ENCODE measurements at regions not wholly inside any gene's neighbourhood (a gene's known extent, or its start where the extent isn't known, plus 50 kb on each side); places are given as distances from the start of the nearest gene placed in this dataset.

DNA sequence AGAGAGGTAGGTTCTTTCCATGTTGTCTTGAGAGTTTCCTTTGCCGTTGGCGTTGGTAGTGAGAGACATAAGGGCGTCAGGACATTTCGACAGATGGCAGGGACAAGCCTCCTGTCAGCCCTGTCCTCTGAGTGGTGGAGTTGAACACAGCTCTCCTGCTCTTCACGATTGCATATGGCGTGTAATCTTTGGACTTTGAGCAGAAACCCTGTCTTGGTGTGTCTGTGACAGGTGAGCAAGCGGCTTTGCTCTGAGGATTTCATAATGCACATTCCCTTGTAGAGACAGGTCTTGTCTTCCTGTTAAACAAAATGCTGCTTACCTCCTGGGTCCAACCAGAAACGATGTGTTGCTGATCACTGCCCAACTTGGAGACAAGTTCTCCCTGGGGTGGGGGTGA is 146.5 kb downstream of the NXNL2 start:
- Histone ChIP-seq H3K27ac (ENCODE audit: low read length) (no peak overlapping the region), H3K36me3 (replicated peaks; ENCODE audit: low read depth, low read length) (no peaks in the 10 kb centered on the region), H3K4me1 (ENCODE audit: low read length) (no peaks in the 10 kb centered on the region), H4K20me1 (ENCODE audit: insufficient read depth, low read length) (no peaks in the 10 kb centered on the region), H3K4me2 (ENCODE audit: low read length) (no peak overlapping the region), H3K4me3 (ENCODE audit: low read length) (no peak overlapping the region), H3K27me3 (ENCODE audit: low read depth, low read length) (no peaks in the 10 kb centered on the region), H3K9me3 (ENCODE audit: insufficient read depth, low read length) (no peaks in the 10 kb centered on the region), H2AFZ (ENCODE audit: low read depth, low read length) (no peak overlapping the region), H3K79me2 (ENCODE audit: low read length) (no peaks in the 10 kb centered on the region), H3K9ac (ENCODE audit: low read length) (no peak overlapping the region)
- no peak for TF ChIP-seq EZH2phosphoT487 (IDR thresholded peaks at IDR 0.05; ENCODE audit: low read depth)
- TF ChIP-seq, protein P1, sequence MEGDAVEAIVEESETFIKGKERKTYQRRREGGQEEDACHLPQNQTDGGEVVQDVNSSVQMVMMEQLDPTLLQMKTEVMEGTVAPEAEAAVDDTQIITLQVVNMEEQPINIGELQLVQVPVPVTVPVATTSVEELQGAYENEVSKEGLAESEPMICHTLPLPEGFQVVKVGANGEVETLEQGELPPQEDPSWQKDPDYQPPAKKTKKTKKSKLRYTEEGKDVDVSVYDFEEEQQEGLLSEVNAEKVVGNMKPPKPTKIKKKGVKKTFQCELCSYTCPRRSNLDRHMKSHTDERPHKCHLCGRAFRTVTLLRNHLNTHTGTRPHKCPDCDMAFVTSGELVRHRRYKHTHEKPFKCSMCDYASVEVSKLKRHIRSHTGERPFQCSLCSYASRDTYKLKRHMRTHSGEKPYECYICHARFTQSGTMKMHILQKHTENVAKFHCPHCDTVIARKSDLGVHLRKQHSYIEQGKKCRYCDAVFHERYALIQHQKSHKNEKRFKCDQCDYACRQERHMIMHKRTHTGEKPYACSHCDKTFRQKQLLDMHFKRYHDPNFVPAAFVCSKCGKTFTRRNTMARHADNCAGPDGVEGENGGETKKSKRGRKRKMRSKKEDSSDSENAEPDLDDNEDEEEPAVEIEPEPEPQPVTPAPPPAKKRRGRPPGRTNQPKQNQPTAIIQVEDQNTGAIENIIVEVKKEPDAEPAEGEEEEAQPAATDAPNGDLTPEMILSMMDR (IDR thresholded peaks at IDR 0.05; ENCODE audit: low read depth, low read length): no peak

DNA sequence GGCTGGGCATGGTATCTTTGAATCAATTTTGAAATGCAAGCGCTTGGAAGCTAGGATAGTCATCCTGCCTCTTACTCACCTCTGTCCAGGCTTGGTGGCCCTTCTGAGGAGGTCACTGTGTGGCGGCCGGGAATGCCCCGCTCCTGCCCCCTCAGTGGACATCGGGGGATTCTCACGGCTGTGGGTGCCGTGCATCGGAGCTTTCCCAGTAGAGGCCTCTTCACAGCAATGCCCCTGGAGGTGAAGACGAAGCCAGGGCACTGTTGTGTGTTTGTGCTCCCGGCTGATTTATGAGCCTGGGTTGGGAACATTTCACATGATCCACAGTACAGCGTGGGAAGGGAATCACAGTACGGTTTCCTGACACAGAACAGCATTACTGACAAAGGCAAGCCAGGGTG is 147.5 kb downstream of the NXNL2 start:
- Histone ChIP-seq H3K36me3 (replicated peaks; ENCODE audit: low read depth, low read length) (no peaks in the 10 kb centered on the region), H3K9ac (ENCODE audit: low read length) (no peak overlapping the region), H3K79me2 (ENCODE audit: low read length) (no peaks in the 10 kb centered on the region), H3K4me2 (ENCODE audit: low read length) (no peak overlapping the region), H4K20me1 (ENCODE audit: insufficient read depth, low read length) (no peaks in the 10 kb centered on the region), H3K27ac (ENCODE audit: low read length) (no peak overlapping the region), H3K27me3 (ENCODE audit: low read depth, low read length) (no peaks in the 10 kb centered on the region), H2AFZ (ENCODE audit: low read depth, low read length) (no peak overlapping the region), H3K4me1 (ENCODE audit: low read length) (no peaks in the 10 kb centered on the region), H3K9me3 (ENCODE audit: insufficient read depth, low read length) (no peaks in the 10 kb centered on the region), H3K4me3 (ENCODE audit: low read length) (no peak overlapping the region)
- TF ChIP-seq EZH2phosphoT487 (IDR thresholded peaks at IDR 0.05; ENCODE audit: low read depth): no peak
- TF ChIP-seq, protein P1 (IDR thresholded peaks at IDR 0.05; ENCODE audit: low read depth, low read length): no peak

DNA sequence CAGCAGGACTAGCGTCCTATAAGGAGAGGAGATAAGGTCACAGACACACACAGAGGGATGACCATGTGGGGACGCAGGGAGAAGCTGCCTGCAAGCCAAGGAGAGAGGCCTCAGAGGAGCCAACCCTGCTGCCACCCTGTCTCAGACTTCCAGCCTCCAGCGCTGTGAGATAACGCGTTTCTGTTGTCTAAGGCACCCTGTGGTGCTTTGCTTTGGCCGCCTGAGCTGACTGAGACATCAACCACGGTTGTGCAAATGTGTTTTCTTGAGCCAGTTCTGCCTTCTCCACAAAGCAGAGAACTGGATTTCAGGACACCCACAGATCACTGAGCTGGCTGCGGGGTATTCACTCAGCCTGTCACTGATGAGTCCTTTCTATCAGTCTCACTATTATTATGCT is 149.1 kb downstream of the NXNL2 start:
- H2AFZ ChIP-seq (ENCODE audit: low read depth, low read length): no peak overlapping the region
- H3K27ac ChIP-seq (ENCODE audit: low read length): no peak overlapping the region
- no peak overlapping the region for H3K4me3 ChIP-seq (ENCODE audit: low read length)
- no peaks in the 10 kb centered on the region for H3K79me2 ChIP-seq (ENCODE audit: low read length)
- H3K36me3 ChIP-seq (replicated peaks; ENCODE audit: low read depth, low read length): no peaks in the 10 kb centered on the region
- H3K4me2 ChIP-seq (ENCODE audit: low read length): no peak overlapping the region
- H3K27me3 ChIP-seq (ENCODE audit: low read depth, low read length): no peaks in the 10 kb centered on the region
- H3K9ac ChIP-seq (ENCODE audit: low read length): no peak overlapping the region
- no peaks in the 10 kb centered on the region for H3K9me3 ChIP-seq (ENCODE audit: insufficient read depth, low read length)
- TF ChIP-seq EZH2phosphoT487 (IDR thresholded peaks at IDR 0.05; ENCODE audit: low read depth): no peak
- TF ChIP-seq, protein P1 (IDR thresholded peaks at IDR 0.05; ENCODE audit: low read depth, low read length): no peak
- no peaks in the 10 kb centered on the region for H3K4me1 ChIP-seq (ENCODE audit: low read length)
- no peaks in the 10 kb centered on the region for H4K20me1 ChIP-seq (ENCODE audit: insufficient read depth, low read length)

DNA sequence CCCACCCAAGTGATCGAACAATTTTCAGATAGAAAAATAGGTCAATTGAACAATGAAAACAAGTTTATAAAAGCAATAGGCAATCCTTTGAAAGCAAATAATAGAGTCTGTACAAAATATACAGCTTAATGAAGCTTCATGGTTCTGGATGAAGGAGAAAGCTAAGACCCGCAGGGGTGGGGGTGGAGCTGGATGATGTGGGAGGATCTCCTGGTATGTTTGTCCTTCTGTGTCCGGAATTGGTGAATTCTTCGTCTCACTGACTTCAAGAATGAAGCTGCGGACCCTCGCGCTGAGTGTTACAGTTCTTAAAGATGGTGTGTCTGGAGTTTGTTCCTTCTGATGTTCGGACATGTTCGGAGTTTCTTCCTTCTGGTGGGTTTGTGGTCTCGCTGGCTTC is 149.9 kb downstream of the NXNL2 start:
- Histone ChIP-seq H2AFZ (ENCODE audit: low read depth, low read length) (no peak overlapping the region), H3K27ac (ENCODE audit: low read length) (no peak overlapping the region), H3K4me1 (ENCODE audit: low read length) (no peaks in the 10 kb centered on the region), H3K27me3 (ENCODE audit: low read depth, low read length) (no peaks in the 10 kb centered on the region), H3K9me3 (ENCODE audit: insufficient read depth, low read length) (no peaks in the 10 kb centered on the region), H3K36me3 (replicated peaks; ENCODE audit: low read depth, low read length) (no peaks in the 10 kb centered on the region), H3K79me2 (ENCODE audit: low read length) (no peaks in the 10 kb centered on the region), H3K4me2 (ENCODE audit: low read length) (no peak overlapping the region), H4K20me1 (ENCODE audit: insufficient read depth, low read length) (no peaks in the 10 kb centered on the region), H3K9ac (ENCODE audit: low read length) (no peak overlapping the region), H3K4me3 (ENCODE audit: low read length) (no peak overlapping the region)
- no peak for TF ChIP-seq EZH2phosphoT487 (IDR thresholded peaks at IDR 0.05; ENCODE audit: low read depth)
- TF ChIP-seq, protein P1 (IDR thresholded peaks at IDR 0.05; ENCODE audit: low read depth, low read length): no peak
